Cardiac muscle cell (in vitro differentiated cells and primary cell): ENCODE measurements at regions not wholly inside any gene's neighbourhood (a gene's known extent, or its start where the extent isn't known, plus 50 kb on each side); places are given as distances from the start of the nearest gene placed in this dataset.

ENCODE experiments used
- DNase-seq, 2 donors: peaks; one replicate each; pipeline versions ENCODE4 v3.0.0 to v3.0.0-alpha.2; 2010 to 2017; ENCODE audit warnings: low read depth in 1 of 2, low spot score in 1 of 2
- H3K27ac ChIP-seq: fragments of 200-600 bp; sonication (generic); 2 replicates; pipeline ENCODE4 v1.5.1; 2016
- H3K27me3 ChIP-seq: fragments of 200-600 bp; sonication (generic); 2 replicates; pipeline ENCODE4 v1.6.0; 2016; ENCODE audit warnings: control low read depth
- H3K36me3 ChIP-seq: fragments of 200-600 bp; sonication (generic); 2 replicates; pipeline ENCODE4 v1.5.1; 2016; ENCODE audit warnings: control low read depth
- H3K4me1 ChIP-seq: fragments of 200-600 bp; sonication (generic); 2 replicates; pipeline ENCODE4 v1.8.1; 2017; ENCODE audit warnings: low read depth, mild to moderate bottlenecking, mixed run types
- H3K4me3 ChIP-seq: fragments of 200-600 bp; sonication (generic); 2 replicates; pipeline ENCODE4 v1.5.1; 2016; ENCODE audit warnings: mild to moderate bottlenecking
- H3K9me3 ChIP-seq: fragments of 200-600 bp; sonication (generic); 2 replicates; pipeline ENCODE4 v1.5.1; 2017; ENCODE audit warnings: low read depth, mild to moderate bottlenecking, control low read depth
- TF ChIP-seq, protein P1 (sequence below): IDR thresholded peaks from 2 replicates; pipeline ENCODE4 v1.5.1; 2012; ENCODE audit warnings: low read depth, mild to moderate bottlenecking, low read length

DNA sequence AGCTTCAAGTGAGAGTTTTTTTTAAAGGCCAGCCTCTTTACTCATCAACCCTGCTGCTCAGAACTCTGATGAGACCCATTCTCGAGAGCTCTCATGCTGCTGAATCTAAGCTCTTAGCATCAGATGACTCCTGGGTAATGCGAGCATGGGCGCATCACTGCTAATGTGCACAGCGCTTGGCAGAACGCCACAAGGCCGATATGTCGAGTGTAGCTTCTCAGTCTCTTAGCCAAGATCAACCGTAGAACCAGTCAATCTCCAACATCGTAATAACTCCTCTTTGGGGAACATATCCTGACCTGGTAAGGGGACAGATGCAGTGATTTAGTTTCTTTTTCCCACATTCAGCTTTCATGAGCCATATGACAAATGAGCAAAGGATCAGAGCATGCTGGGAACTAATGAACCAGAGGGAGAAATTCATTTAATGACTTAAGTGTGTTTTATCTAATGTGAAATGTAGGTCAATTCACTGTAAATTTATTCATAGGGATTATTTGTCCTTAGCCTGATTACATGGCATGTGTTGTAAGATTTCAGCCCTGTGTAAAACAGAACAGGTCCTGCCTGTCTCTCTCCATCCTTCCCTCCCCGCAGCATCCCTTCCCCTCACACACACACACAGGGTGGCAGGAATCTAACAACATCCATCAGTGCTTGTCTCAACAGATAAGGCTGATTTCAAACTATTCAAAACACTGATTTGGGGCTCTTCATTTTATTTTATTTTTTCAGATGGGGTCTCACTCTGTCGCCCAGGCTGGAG, 195.4 kb upstream of the C2CD4B start:
- H3K4me3 ChIP-seq = no peak overlapping the region
- H3K36me3 ChIP-seq = no peaks in the 10 kb centered on the region
- no peak overlapping the region for H3K27ac ChIP-seq
- no peaks in the 10 kb centered on the region for H3K4me1 ChIP-seq
- TF ChIP-seq, protein P1, sequence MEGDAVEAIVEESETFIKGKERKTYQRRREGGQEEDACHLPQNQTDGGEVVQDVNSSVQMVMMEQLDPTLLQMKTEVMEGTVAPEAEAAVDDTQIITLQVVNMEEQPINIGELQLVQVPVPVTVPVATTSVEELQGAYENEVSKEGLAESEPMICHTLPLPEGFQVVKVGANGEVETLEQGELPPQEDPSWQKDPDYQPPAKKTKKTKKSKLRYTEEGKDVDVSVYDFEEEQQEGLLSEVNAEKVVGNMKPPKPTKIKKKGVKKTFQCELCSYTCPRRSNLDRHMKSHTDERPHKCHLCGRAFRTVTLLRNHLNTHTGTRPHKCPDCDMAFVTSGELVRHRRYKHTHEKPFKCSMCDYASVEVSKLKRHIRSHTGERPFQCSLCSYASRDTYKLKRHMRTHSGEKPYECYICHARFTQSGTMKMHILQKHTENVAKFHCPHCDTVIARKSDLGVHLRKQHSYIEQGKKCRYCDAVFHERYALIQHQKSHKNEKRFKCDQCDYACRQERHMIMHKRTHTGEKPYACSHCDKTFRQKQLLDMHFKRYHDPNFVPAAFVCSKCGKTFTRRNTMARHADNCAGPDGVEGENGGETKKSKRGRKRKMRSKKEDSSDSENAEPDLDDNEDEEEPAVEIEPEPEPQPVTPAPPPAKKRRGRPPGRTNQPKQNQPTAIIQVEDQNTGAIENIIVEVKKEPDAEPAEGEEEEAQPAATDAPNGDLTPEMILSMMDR = no peak
- H3K9me3 ChIP-seq = no peaks in the 10 kb centered on the region
- no peak for DNase-seq
- peaks cover 45% of the 10 kb centered on the region for H3K27me3 ChIP-seq

DNA sequence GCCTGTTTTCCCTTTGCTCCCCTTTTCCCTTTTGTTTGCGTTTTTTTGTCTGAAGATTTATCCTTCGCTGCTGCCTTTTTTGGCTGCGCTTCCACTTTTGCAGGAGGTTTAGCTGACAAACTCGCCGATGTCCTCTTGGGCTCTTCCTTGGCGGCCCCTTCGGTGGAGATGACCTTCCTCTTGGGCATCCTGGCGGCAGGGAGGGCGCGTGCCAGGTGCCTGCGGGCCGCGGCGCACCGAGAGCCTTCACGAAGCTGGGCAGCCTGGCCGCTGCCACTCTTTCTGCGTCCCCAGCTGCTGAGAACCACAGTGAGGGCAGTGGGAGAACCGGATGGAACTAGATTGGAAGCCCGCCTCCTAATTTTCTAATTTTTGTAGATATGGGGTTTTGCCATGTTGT, 197.1 kb upstream of the C2CD4B start:
- H3K36me3 ChIP-seq = no peaks in the 10 kb centered on the region
- no peak for DNase-seq
- H3K4me3 ChIP-seq = no peak overlapping the region
- peaks cover 43% of the 10 kb centered on the region for H3K27me3 ChIP-seq
- no peak overlapping the region for H3K27ac ChIP-seq
- H3K4me1 ChIP-seq = no peaks in the 10 kb centered on the region
- no peaks in the 10 kb centered on the region for H3K9me3 ChIP-seq
- TF ChIP-seq, protein P1 = no peak

DNA sequence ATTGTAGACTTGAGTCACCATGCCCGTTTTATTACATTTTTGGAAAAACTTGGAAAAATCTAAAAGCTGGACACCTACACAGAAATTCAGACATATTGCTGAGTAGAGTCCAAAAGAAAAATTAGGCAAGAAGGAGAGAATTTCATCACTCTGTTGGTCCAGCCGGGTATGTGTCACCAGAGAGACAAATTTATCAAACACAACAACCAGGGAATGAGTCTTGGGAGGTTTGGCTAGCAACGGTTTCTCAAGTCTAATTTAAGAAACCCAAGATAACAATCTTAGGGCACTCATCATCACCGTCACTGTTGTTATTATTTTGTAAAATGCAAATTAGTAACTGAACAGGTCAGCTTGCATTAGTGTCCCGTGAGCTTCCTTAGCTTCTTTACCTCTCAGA, 197.5 kb upstream of the C2CD4B start:
- Histone ChIP-seq H3K27ac (no peak overlapping the region), H3K36me3 (no peaks in the 10 kb centered on the region), H3K27me3 (peaks cover 42% of the 10 kb centered on the region), H3K4me3 (no peak overlapping the region), H3K9me3 (no peaks in the 10 kb centered on the region), H3K4me1 (no peaks in the 10 kb centered on the region)
- TF ChIP-seq, protein P1 = no peak
- peak in 1 of 2 donors; percentile 79 for DNase-seq

DNA sequence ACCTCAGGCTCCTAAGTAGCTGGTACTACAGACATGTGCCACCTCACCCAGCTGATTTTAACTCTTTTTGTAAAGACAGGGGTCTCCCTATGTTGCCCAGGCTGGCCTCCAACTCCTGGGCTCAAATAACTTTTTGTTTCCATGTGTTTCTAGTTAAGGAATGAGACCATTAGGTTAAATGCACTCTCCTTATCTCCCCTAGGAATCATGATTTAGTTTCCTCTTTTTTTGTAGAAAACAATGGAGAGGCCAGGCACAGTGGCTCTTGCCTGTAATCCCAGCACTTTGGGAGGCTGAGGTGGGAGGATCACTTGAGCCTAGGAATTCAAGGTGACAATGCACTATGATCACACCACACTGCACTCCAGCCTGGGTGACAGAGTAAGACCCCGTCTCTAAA, 198.8 kb upstream of the C2CD4B start:
- Histone ChIP-seq H3K36me3 (no peaks in the 10 kb centered on the region), H3K9me3 (no peaks in the 10 kb centered on the region), H3K27me3 (peaks cover 42% of the 10 kb centered on the region), H3K27ac (no peak overlapping the region), H3K4me3 (no peak overlapping the region), H3K4me1 (no peaks in the 10 kb centered on the region)
- TF ChIP-seq, protein P1 = no peak
- no peak for DNase-seq

DNA sequence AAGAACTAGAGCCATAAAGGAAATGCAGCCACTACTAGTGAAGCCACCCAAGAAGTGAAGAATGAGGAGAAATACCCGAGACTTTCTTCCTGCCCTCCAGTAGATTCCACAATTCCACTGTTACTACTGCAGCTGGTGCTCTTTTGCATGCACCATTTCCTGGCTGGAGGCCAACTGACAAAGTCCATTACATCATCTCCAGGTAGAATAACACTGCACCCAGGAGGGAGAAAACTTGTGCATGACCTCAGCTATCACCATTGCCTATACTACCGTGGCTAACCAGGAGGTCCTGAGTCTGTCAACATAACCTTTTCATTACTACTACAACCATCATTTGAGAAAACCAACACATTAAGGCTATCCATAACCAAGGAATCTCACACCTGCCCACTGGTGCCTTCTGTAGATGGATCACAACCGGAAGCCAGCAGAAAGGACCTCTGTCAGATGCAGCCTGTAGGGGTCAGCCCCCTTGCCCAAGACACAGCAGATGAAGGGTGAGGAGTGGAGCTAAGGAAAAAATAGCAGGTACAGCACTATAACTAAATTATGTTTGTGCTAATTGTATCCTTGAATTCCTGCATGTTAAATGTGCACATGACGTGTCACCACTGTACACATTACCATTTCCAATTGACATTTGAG, 200.8 kb upstream of the C2CD4B start:
- H3K27ac ChIP-seq = no peak overlapping the region
- no peaks in the 10 kb centered on the region for H3K4me1 ChIP-seq
- H3K27me3 ChIP-seq = peaks cover 38% of the 10 kb centered on the region
- TF ChIP-seq, protein P1 = no peak
- no peaks in the 10 kb centered on the region for H3K9me3 ChIP-seq
- no peaks in the 10 kb centered on the region for H3K36me3 ChIP-seq
- no peak for DNase-seq
- no peak overlapping the region for H3K4me3 ChIP-seq
